HS-27A (cell line): ENCODE measurements at regions not wholly inside any gene's neighbourhood (a gene's known extent, or its start where the extent isn't known, plus 50 kb on each side); places are given as distances from the start of the nearest gene placed in this dataset.

Experiments used
- DNase-seq: peaks from one replicate; pipeline ENCODE4 v3.0.0-alpha.2; 2012; ENCODE audit warnings: low read depth, missing footprints

- no peak for DNase-seq
Observed at GRCh38 chr17:71917715-71918114, 203.1 kb upstream of the SOX9 start.

DNA sequence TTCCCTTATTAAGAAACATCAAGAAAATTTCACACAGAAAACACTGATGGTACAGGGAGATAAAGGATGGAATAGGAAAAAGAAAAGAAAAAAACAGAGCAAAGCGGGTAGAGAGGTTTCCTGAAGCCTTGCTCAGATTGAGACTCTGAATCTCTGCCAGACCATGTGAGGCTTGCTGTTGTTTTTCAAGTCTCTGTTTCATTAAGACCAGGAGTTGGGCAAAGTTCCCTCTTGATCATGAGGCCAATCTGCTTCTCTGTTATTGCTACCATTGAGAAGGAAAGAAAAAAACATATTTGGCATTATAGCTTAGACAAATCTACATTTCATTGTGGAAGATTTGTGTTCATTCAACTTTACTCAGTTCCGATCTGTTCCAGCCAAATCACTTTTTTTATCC, 201.6 kb upstream of the SOX9 start:
- no peak for DNase-seq

- no peak for DNase-seq
Observed at GRCh38 chr17:71919896-71920295, 200.9 kb upstream of the SOX9 start.

- DNase-seq: no peak
Observed at GRCh38 chr17:71921796-71922195, 199.0 kb upstream of the SOX9 start.

DNA sequence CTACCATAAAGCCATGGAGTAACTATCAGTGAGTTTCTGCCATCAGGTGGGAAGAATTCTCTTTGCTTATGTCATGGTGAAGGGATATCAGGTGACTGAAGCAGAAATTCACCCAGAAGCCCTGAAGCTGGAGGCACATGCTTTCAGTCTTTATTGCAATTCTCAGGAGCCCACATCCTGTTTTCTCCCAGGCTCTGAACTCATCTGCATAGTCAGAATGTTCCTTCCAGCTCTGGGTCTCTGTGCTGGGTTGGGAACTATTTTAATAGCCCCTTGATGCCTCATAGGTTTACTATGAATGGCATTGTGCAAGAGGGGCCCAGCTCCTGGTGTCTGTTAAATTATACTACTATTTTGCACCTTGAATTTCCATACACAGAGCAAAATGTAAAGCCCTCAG, 198.4 kb upstream of the SOX9 start:
- peak; percentile 45 for DNase-seq

DNA sequence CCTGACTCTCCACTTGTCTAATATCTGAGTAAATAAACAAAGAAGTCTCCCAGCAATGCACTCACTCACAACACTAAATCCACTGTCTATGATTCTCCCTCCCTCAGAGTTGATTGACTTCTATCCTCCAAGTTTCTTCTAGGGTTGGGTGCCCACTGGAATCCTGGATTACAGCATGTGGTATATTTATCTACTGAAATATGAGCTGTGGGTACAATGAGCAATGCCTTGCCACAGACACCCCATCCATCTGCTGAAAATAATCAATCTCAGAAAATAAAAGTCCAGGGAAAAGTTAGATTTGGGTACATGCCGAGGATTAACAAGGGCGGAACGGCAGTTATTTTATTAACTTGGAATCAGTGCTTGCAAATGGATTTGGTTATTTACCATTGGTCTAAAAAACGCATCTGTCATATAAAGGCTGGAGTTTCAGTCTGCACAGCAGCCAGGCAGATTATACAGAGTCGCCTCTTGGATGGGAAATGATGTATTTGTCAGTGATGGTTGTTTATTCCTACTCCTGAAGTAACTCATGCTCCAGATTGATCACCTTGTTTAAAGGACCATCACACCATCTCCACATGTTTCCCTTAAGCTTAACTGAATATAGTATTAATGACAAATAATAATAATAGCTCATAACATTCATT, 193.9 kb upstream of the SOX9 start:
- DNase-seq: no peak

- no peak for DNase-seq
Observed at GRCh38 chr17:71933306-71933705, 187.5 kb upstream of the SOX9 start.

DNA sequence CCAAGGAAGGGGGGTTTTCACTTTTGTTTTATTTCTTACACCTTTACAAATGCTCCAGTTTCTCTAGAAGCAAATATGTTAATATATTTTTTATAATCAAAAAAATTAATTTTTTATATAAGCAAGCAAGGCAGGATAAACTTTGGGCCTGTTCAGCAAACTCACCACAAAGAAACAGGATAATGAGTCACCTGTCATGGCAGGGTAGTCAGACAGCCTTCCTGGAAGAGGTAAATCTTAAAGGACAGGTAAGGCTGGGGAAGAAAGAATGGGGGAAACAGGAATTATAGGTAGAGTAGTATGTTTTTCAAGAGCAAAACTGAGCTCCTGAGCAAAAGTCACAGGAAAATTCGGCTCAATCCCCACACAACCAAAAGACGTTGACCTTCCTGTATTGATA, 186.3 kb upstream of the SOX9 start:
- no peak for DNase-seq

- no peak for DNase-seq
Observed at GRCh38 chr17:71935341-71935740, 185.5 kb upstream of the SOX9 start.

- DNase-seq: no peak
Observed at GRCh38 chr17:71936977-71937376, 183.8 kb upstream of the SOX9 start.

DNA sequence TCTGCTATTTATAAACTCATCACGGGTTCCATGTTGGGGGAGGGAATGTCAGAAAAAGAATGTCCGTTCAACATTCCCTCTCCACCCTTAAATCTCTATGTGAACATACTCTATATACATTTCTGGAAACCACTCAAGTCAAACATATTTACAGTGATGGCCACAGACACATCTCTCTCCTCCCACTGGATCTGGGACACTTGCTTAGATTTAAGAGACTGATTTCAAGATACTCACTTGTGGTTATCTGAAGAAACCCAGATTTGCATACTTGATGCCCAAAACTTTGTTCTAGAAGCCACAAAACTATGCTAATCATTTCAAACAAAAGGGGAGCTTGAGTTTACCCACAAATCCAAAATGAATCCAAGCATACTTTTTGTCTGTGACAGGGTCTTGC, 182.9 kb upstream of the SOX9 start:
- DNase-seq: no peak

GRCh38 chr17:71938340-71939010, 182.3 kb upstream of the SOX9 start:
- no peak for DNase-seq

GRCh38 chr17:71941920-71942319, 178.9 kb upstream of the SOX9 start:
- no peak for DNase-seq

- no peak for DNase-seq
Observed at GRCh38 chr17:71942626-71943025, 178.2 kb upstream of the SOX9 start.

DNA sequence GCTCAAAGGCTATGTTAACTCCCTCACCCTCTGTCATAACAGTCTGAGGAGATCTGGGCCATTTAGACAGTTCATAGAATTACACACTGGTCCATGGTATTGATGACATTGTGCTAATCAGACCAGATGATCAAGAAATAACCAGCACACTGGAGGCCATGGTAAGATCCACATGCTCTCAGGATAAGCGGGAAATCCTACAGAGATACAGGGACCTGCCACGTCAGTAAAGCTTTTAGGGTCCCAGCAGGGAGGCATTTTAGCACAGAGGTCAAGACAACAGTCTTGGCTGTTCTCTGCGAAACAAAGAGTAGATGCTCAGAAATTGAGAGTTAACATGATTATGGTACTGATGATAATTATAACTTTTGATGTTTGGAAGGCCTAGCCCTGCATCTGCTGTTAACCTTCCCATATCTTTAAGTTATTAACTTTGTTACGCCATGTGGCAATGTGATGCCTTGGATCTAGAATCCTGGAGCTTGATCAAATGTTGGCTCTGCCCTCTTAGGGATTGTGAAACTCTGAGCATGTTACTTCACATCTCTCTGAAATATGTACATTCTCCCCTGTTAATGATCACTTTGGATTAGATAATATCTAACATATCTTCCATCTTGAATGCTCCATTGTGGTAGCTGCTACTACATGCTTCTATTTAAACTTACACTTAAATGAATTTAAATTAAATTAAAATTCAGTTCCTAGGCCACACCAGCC, 172.0 kb upstream of the SOX9 start:
- DNase-seq: no peak

DNA sequence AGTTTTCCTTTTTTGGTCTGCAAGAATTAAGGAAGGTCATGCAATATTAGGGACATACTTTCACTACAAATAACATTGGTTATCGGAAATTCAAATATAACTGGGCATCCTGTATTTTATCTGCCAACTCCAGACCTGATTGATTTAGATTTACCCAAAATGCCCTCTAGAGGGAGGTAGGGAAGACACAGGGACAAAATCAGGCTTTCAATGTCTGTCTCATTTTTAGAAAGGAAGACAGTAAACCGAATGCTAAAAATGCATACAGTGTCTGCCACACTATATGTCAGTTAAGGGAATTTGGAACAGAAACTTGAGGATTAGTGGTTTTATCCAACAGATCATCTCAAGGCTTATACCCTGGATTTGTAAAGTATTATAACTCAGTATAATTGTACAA, 161.7 kb upstream of the SOX9 start:
- no peak for DNase-seq

DNA sequence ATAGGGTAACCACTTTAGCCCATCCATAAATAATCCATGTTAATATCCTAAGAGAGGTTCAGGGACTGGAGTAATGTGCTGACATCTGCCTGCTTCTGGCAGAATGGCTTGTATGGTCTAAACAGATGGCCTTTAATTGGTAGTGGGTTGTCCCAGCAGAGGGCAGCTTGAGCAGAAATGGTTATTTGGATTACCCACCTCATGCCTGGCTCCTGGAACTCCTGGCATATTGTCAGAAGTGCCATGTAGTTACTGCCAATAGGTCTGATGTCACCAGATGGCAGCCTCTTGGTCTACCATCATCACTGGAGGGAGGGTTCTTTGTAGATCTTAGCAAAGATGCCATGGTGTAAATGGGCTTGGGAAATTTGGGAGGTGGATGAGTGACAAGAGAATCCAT, 157.5 kb upstream of the SOX9 start:
- no peak for DNase-seq

DNA sequence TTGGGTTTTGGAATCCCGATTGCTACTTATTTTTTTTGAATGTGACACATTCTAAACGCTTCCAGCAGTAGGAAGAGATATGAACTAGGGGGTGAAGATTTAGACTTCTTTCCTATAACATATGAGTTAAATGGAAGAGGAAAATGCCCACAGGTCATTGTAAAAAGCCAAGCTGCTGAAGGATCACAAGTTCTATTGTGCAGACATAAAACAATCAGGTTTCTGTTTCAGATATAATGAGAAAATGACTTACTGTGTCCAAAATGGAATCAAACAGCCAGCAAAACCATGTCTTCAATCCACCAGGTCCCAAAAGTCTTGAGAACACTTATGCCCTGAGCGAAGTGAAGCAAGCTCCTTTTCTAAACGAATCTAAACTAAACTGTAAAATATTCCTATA, 157.0 kb upstream of the SOX9 start:
- DNase-seq: no peak

DNA sequence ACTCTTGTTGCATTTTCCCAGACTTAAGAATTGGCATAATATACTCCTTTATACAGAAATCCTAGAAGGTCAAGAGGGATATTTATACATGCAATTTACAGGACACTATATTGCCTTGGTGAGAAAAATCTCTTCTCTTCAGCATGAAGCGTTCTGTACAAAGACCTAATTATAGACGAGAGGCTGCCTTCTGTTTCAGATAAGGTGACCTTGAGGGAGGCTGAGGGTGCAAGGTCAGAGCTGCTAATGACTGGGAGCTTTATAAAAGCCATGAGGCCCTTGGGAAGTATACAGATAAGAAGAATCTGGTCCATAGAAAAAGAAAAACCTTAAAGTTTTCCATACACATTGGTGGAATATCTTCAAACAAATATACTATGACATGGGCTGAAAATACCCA, 156.3 kb upstream of the SOX9 start:
- DNase-seq: no peak

DNA sequence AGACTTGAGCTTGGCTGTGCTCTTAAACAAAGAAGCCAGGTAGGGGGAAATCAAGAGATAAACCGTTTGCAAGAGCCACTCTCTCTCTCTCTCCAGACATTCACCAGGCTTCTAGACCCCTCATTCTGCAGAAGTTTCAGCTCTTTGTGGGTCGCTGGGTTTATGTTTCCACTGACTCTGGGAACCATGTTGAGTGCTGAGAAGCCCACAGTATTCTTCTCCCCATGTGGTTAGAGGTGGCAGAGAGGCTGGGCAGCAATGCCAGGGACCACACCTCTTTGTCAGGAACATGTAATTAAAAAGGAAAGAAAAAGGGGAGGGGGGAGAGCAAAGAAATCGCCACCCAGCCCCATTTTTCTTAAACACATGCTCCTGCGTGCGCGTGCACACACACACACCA, 154.8 kb upstream of the SOX9 start:
- no peak for DNase-seq

DNA sequence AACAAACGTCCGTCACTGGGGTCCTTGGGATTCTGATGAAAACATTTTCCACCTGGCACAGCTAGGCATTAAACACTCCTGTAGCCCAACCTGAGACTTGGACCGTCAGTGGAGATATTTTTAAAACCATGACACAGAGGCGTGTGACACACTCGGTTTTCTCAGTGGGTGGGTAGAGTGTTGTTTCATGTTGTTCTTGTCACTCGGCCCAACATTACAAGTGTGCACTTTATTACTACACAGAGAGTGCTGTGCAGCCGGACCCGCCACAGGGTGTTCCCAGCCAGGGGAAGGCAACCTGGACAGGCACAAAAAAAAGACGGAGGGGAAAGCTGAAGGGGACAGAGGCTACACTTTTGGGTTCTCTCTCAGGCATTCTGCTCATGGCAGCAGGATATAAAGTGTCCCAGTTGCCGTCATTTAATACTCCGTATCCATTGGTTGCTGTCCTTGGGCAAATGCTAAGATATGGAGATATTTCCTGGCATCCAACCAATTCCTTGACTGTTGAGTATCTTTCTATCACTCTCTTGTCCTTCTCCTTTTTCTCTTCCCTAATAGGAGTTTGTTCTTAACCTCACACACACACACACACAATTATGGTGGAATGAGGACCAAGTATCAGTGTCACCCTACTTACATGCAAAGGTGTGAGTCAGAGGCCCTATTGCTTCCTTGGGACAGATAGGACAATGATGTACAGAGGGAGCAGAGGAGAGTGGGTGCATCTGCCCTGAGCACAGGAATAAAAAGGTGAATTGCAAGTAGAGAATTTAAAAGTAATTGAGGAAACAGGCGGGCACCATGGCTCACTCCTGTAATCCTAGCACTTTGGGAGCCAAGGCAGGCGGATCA, 154.1 kb upstream of the SOX9 start:
- no peak for DNase-seq

GRCh38 chr17:71969500-71969899, 151.3 kb upstream of the SOX9 start:
- DNase-seq: no peak

DNA sequence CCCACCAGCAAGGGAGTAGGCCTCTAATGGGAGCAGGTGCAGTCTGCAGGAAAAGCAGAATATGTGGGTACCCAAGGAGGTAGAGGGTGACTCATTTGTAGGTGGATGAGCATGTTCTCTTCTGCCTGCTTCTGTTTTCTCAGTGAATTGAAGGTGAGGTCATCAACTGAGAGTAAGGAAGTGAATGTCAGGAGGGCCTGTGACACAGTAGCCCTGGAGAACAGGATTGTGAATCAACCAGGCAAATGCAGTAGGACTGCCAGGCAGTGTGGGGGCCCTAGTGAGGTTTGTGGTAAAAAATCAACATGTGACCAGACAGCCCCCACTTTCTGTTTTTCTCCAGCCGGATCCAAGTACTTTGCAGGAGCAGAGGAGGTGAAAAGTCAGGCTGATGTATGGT, 150.5 kb upstream of the SOX9 start:
- no peak for DNase-seq
